Tibial nerve (tissue), 3 donors: ENCODE measurements at regions not wholly inside any gene's neighbourhood (a gene's known extent, or its start where the extent isn't known, plus 50 kb on each side); places are given as distances from the start of the nearest gene placed in this dataset.

ENCODE experiments used
- CTCF ChIP-seq, 5 experiments: fragments of 200-600 bp in 3 of 5; fragments of 450-650 bp in 2 of 5; sonication (generic) in 3 of 5; IDR thresholded peaks; one replicate each; pipeline ENCODE4 v1.5.1; 2016 to 2019; ENCODE audit warnings: antibody characterized with exemption in 5 of 5, mild to moderate bottlenecking in 3 of 5, moderate library complexity in 2 of 5
- POLR2A ChIP-seq, 2 donors: fragments of 450-650 bp; IDR thresholded peaks; one replicate each; pipeline ENCODE4 v1.6.1; 2017; ENCODE audit warnings: antibody characterized with exemption in 2 of 2, mild to moderate bottlenecking in 2 of 2, moderate library complexity in 2 of 2

GRCh38 chr6:62978920-62979319 lies 232.3 kb upstream of the FKBP1C start:
- TF ChIP-seq CTCF (IDR thresholded peaks at IDR 0.05) (no peak), POLR2A (IDR thresholded peaks at IDR 0.05) (no peak)
